Heart right ventricle (tissue), 16 donors: ENCODE measurements at regions not wholly inside any gene's neighbourhood (a gene's known extent, or its start where the extent isn't known, plus 50 kb on each side); places are given as distances from the start of the nearest gene placed in this dataset.

Experiments used
- ATAC-seq, 8 donors: fragments of 200-7000 bp; cut with Tn5 transposase; one replicate each; pipeline ENCODE4 v1.9.1; 2020; ENCODE audit warnings: mild to moderate bottlenecking in 8 of 8, moderate library complexity in 8 of 8, moderate number of reproducible peaks in 1 of 8
- DNase-seq, 2 donors: peaks; one replicate each; pipeline ENCODE4 v3.0.0-alpha.2; 2020
- H3K27ac ChIP-seq, 10 donors: fragments of 200-600 bp; sonication (generic) in 2 of 10; one replicate each; pipeline versions ENCODE4 v1.5.0 to v1.8.0; 2020 to 2022; ENCODE audit warnings: mild to moderate bottlenecking in 3 of 10
- H3K27me3 ChIP-seq, 7 donors: fragments of 200-600 bp; one replicate each; pipeline ENCODE4 v1.8.0; 2021 to 2022; ENCODE audit warnings: mild to moderate bottlenecking in 2 of 7
- H3K36me3 ChIP-seq, 9 donors: fragments of 200-600 bp; sonication (generic) in 1 of 9; one replicate each; pipeline versions ENCODE4 v1.5.0 to v1.8.0; 2020 to 2022; ENCODE audit warnings: mild to moderate bottlenecking in 2 of 9
- H3K4me1 ChIP-seq, 9 donors: fragments of 200-600 bp; sonication (generic) in 1 of 9; one replicate each; pipeline versions ENCODE4 v1.5.0 to v1.8.0; 2020 to 2022; ENCODE audit warnings: mild to moderate bottlenecking in 4 of 9
- H3K4me3 ChIP-seq, 10 donors: fragments of 200-600 bp; sonication (generic) in 2 of 10; one replicate each; pipeline versions ENCODE4 v1.5.0 to v1.8.0; 2020 to 2022; ENCODE audit warnings: mild to moderate bottlenecking in 7 of 10, moderate library complexity in 2 of 10
- H3K9me3 ChIP-seq, 11 donors: fragments of 200-600 bp in 10 of 11; sonication (generic) in 2 of 11; one replicate each; pipeline versions ENCODE4 v1.5.0 to v1.8.0; 2013 to 2022; ENCODE audit warnings: mild to moderate bottlenecking in 2 of 11, control low read depth in 1 of 11, moderate library complexity in 1 of 11
- WGBS, 2 donors: extraction: QIAGEN DNeasy Blood & Tissue Kit; methylation state at CpG; one replicate each; pipeline ENCODE4 v1.1.7; 2013; ENCODE audit warnings: inconsistent platforms in 1 of 2; 5-methylcytosine and 5-hydroxymethylcytosine counted together
- intact Hi-C, 10 donors: fragments of 100-400 bp; cut with DNase I; formaldehyde crosslinking; loops; one replicate each; pipeline versions ENCODE4 v1.11.1 to v1.14.2; 2022
- TF ChIP-seq, protein P1 (sequence below), 9 donors: fragments of 200-600 bp; sonication (generic) in 2 of 9; IDR thresholded peaks; one replicate each; pipeline versions ENCODE4 v1.5.0 to v1.8.0; 2021 to 2022; ENCODE audit warnings: antibody characterized with exemption in 9 of 9, mild to moderate bottlenecking in 5 of 9, moderate library complexity in 1 of 9
- donor health status: Arrhythmogenic right ventricular cardiomyopathy.
- donor health status: ischemic (EF 13 %, LVEDD 7.1; RV severe dilation, severe dysfunction).
- donor health status: healthy with polysubstance abuse.
- donor health status: DM: no; HTN: yes; CAD: no.
- donor health status: DM: no; HTN: no; CAD: no.
- donor health status: ischemic (EF 25% LVEDD 6.9; RV normal size, moderate dysfunction).
- donor health status: ischemic (EF 25% LVEDD 5.7; RV mildly dilated, moderate dysfunction).
- donor health status: healthy.
- donor health status: DM: yes; HTN: yes; CAD: no.
- donor health status: Ischemic cardiomyopathy.
- donor health status: ischemic (EF 35%, LVEDD 5.7; RV mildly dilated, moderate dysfunction).
- donor health status: nonischemic (EF 11% LVEDD 7.7; RV severe dilation, severe dysfunction).
- donor health status: DM: yes; HTN: yes; CAD: no.
- donor health status: PGD.
- donor health status: ischemic (EF 29% LVEDD 5.4; RV normal size, mild dysfunction).
- donor health status: nonischemic (EF 23%, LVEDD 6.1; RV moderate dilation, normal function).

DNA sequence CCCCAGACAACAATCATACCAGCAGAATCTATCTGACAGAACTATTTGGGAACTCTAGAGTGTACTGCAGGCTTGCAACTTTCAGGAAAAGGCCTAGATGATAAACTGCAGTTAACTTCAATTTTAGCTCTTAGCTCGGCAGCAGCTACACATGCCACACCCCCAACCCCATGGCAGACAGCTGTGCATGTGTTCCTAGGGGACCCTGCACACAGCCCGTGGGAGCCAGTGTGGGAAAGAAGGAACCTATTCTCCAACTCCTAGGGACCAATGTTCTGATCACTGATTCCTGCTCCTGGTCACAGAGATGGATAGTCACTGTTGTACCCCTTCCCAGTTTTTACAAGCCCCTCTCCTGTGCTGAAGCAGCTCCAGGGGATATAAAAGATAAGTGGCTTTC lies 179.6 kb downstream of the DRD1 start:
- ATAC-seq (no peak), DNase-seq (no peak)
- intact Hi-C loops, result no loop called here
- H3K9me3 ChIP-seq, result peaks cover 0 to 29% (median 0%) of the 10 kb centered on the region in 11 donors
- H3K4me3 ChIP-seq, result no peak overlapping the region
- H3K4me1 ChIP-seq, result no peaks in the 10 kb centered on the region
- TF ChIP-seq, protein P1, sequence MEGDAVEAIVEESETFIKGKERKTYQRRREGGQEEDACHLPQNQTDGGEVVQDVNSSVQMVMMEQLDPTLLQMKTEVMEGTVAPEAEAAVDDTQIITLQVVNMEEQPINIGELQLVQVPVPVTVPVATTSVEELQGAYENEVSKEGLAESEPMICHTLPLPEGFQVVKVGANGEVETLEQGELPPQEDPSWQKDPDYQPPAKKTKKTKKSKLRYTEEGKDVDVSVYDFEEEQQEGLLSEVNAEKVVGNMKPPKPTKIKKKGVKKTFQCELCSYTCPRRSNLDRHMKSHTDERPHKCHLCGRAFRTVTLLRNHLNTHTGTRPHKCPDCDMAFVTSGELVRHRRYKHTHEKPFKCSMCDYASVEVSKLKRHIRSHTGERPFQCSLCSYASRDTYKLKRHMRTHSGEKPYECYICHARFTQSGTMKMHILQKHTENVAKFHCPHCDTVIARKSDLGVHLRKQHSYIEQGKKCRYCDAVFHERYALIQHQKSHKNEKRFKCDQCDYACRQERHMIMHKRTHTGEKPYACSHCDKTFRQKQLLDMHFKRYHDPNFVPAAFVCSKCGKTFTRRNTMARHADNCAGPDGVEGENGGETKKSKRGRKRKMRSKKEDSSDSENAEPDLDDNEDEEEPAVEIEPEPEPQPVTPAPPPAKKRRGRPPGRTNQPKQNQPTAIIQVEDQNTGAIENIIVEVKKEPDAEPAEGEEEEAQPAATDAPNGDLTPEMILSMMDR (IDR thresholded peaks at IDR 0.05), result no peak
- H3K36me3 ChIP-seq, result no peaks in the 10 kb centered on the region
- peaks cover 0 to 4% (median 0%) of the 10 kb centered on the region in 7 donors for H3K27me3 ChIP-seq
- 24 to 25% methylated on average over 2 of the region's 2 CpGs for WGBS, 2 donors
- H3K27ac ChIP-seq, result no peak overlapping the region

DNA sequence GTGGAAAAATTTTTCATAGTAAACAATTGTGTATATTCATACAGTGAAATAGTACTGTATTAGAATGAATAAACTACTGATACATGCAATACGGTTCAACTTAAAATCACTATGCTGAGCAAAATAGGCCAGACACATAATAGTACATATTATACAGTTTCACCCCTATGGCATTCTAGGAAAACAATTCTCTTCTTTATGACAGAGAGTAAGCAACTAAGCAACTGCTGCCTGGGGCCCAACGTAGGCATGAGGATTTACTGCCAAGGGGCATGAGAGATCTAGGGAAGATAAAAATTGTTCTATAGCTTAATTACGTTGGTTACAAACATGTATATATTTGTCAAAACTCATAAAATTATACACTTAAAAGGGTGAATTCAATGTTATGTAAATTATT lies 180.2 kb downstream of the DRD1 start:
- intact Hi-C loops, result no loop called here
- no peaks in the 10 kb centered on the region for H3K36me3 ChIP-seq
- no peaks in the 10 kb centered on the region for H3K27me3 ChIP-seq
- no peak for DNase-seq
- no peak for ATAC-seq
- 82 to 85% methylated on average over 3 of the region's 3 CpGs for WGBS, 2 donors
- H3K27ac ChIP-seq, result no peak overlapping the region
- H3K4me1 ChIP-seq, result no peaks in the 10 kb centered on the region
- H3K9me3 ChIP-seq, result peaks cover 0 to 29% (median 0%) of the 10 kb centered on the region in 11 donors
- H3K4me3 ChIP-seq, result no peak overlapping the region
- TF ChIP-seq, protein P1 (IDR thresholded peaks at IDR 0.05), result no peak

DNA sequence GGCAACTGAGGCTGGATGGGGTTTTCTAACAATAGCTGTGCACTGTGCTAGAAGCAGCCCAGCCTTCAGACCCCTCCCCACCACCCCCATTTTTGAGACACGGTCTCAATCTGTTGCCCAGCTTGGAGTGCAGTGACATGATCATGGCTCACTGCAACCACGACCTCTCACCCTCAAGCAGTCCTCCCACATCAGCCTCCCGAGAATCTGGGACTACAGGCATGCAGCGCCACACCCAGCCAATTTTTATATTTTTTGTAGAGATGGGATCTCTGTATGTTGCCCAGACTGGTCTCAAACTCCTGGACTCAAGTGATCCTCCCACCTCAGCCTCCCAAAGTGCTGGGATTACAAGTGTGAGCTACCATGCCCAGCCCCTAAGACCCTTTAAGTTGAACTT lies 182.5 kb downstream of the DRD1 start:
- ATAC-seq, result no peak
- intact Hi-C loops, result no loop called here
- Histone ChIP-seq H3K36me3 (no peaks in the 10 kb centered on the region), H3K9me3 (peaks cover 0 to 20% (median 0%) of the 10 kb centered on the region in 11 donors), H3K27ac (no peak overlapping the region), H3K27me3 (peaks cover 0 to 7% (median 0%) of the 10 kb centered on the region in 7 donors), H3K4me1 (no peaks in the 10 kb centered on the region), H3K4me3 (no peak overlapping the region)
- DNase-seq, result no peak
- TF ChIP-seq, protein P1 (IDR thresholded peaks at IDR 0.05), result no peak
- 73 to 81% methylated on average over 4 of the region's 4 CpGs for WGBS, 2 donors

DNA sequence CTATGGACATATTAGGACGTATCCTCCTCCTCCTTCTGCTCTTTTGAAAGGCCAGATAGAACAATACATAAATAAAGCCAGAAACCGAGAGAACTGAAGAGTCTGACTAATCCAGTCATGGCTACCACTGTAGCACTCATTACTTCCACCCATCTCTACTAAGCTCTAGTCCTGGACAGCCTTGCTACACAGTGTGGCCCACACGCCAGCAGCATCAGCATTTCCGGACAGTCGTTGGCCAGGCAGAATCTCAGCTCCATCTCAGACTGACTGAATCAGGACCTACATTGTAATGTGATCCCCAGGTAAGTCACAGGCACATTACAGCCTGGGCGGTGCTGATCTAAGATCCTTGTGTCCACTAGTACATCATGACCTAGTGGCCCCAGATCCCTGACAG lies 182.9 kb downstream of the DRD1 start:
- TF ChIP-seq, protein P1 (IDR thresholded peaks at IDR 0.05), result no peak
- intact Hi-C loops, result no loop called here
- Histone ChIP-seq H3K4me1 (no peaks in the 10 kb centered on the region), H3K4me3 (no peak overlapping the region), H3K36me3 (no peaks in the 10 kb centered on the region), H3K27me3 (peaks cover 0 to 7% (median 0%) of the 10 kb centered on the region in 7 donors), H3K27ac (no peak overlapping the region), H3K9me3 (peaks cover 0 to 20% (median 0%) of the 10 kb centered on the region in 11 donors)
- 65 to 73% methylated on average over 6 of the region's 6 CpGs for WGBS, 2 donors
- DNase-seq, result no peak
- no peak for ATAC-seq
